ENCODE measurements at regions not wholly inside any gene's neighbourhood (a gene's known extent, or its start where the extent isn't known, plus 50 kb on each side); places are given as distances from the start of the nearest gene placed in this dataset.

GRCh38 chr7:9945131-9945530 lies 1028.5 kb upstream of the PHF14 start:
- H3K4me3 ChIP-seq (ENCODE audit: low read depth, low read length), result no peak overlapping the region
- DNase-seq (ENCODE audit: low read depth), result no peak
- no peak for TF ChIP-seq CTCF (IDR thresholded peaks at IDR 0.05; ENCODE audit: insufficient read depth, low read depth, low read length)

- TF ChIP-seq CTCF (IDR thresholded peaks at IDR 0.05; ENCODE audit: insufficient read depth, low read depth, low read length), result no peak
- no peak overlapping the region for H3K4me3 ChIP-seq (ENCODE audit: low read depth, low read length)
- DNase-seq (ENCODE audit: low read depth), result no peak
These were observed 1027.8 kb upstream of the PHF14 start for GRCh38 chr7:9945857-9946256.

GRCh38 chr7:9955138-9955537 lies 1018.5 kb upstream of the PHF14 start:
- H3K4me3 ChIP-seq (ENCODE audit: low read depth, low read length), result no peak overlapping the region
- no peak for TF ChIP-seq CTCF (IDR thresholded peaks at IDR 0.05; ENCODE audit: insufficient read depth, low read depth, low read length)
- DNase-seq (ENCODE audit: low read depth), result no peak

GRCh38 chr7:9958486-9958885 lies 1015.2 kb upstream of the PHF14 start:
- H3K4me3 ChIP-seq (ENCODE audit: low read depth, low read length), result no peak overlapping the region
- DNase-seq (ENCODE audit: low read depth), result no peak
- no peak for TF ChIP-seq CTCF (IDR thresholded peaks at IDR 0.05; ENCODE audit: insufficient read depth, low read depth, low read length)

GRCh38 chr7:9960460-9960859 lies 1013.2 kb upstream of the PHF14 start:
- H3K4me3 ChIP-seq (ENCODE audit: low read depth, low read length), result no peak overlapping the region
- no peak for TF ChIP-seq CTCF (IDR thresholded peaks at IDR 0.05; ENCODE audit: insufficient read depth, low read depth, low read length)
- no peak for DNase-seq (ENCODE audit: low read depth)

GRCh38 chr7:9961161-9961922 lies 1012.3 kb upstream of the PHF14 start:
- H3K4me3 ChIP-seq (ENCODE audit: low read depth, low read length), result no peak overlapping the region
- no peak for TF ChIP-seq CTCF (IDR thresholded peaks at IDR 0.05; ENCODE audit: insufficient read depth, low read depth, low read length)
- no peak for DNase-seq (ENCODE audit: low read depth)

- no peak overlapping the region for H3K4me3 ChIP-seq (ENCODE audit: low read depth, low read length)
- no peak for DNase-seq (ENCODE audit: low read depth)
- no peak for TF ChIP-seq CTCF (IDR thresholded peaks at IDR 0.05; ENCODE audit: insufficient read depth, low read depth, low read length)
These were observed 1010.9 kb upstream of the PHF14 start for GRCh38 chr7:9962742-9963141.
